GM12891 (cell line): ENCODE measurements at regions not wholly inside any gene's neighbourhood (a gene's known extent, or its start where the extent isn't known, plus 50 kb on each side); places are given as distances from the start of the nearest gene placed in this dataset.
"Not testable (repeated sequence)": the region's sequence is repeated elsewhere in the genome, so short reads cannot be mapped to it uniquely, and the experiment has no call there.

ENCODE experiments used
- POLR2A ChIP-seq: IDR thresholded peaks from 2 replicates; pipeline ENCODE4 v1.6.1; 2011; ENCODE audit warnings: low read depth, low read length, control low read depth
- POLR2AphosphoS5 ChIP-seq: IDR thresholded peaks from 2 replicates; pipeline ENCODE4 v1.6.1; 2011; ENCODE audit warnings: low read depth, low read length, control low read depth
- POU2F2 ChIP-seq: IDR thresholded peaks from 2 replicates; pipeline ENCODE4 v1.6.1; 2011; ENCODE audit warnings: low read depth, mild to moderate bottlenecking, control low read depth, low read length, moderate library complexity
- TAF1 ChIP-seq: IDR thresholded peaks from 2 replicates; pipeline ENCODE4 v1.6.1; 2011; ENCODE audit warnings: low read depth, low read length, control low read depth

- not testable (repeated sequence) for TF ChIP-seq POLR2AphosphoS5, TAF1, POLR2A, POU2F2
Measured at GRCh38 chr15:21133893-21134292, 267.8 kb upstream of the POTEB2 start.
